ENCODE measurements at regions not wholly inside any gene's neighbourhood (a gene's known extent, or its start where the extent isn't known, plus 50 kb on each side); places are given as distances from the start of the nearest gene placed in this dataset.

DNA sequence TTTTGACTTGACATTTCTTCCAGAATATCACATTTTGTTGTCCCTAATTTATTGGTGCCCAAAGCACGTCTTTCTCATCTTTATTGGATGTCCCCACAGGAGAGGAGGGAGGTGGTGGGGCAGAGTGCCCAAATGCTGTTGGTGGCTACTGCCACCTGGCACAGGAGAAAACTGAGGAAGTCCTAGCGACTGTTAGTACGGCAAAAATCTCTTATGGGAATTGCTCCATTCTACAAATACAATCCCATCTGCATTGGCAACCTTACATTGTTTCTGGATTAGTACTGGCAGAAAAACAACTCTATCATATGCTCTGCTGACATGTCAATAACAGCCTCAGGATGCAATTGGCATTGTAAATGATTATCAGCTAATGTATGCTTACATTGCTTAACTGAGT lies 235.4 kb upstream of the IRAK1BP1 start:
- TF ChIP-seq, protein P1, sequence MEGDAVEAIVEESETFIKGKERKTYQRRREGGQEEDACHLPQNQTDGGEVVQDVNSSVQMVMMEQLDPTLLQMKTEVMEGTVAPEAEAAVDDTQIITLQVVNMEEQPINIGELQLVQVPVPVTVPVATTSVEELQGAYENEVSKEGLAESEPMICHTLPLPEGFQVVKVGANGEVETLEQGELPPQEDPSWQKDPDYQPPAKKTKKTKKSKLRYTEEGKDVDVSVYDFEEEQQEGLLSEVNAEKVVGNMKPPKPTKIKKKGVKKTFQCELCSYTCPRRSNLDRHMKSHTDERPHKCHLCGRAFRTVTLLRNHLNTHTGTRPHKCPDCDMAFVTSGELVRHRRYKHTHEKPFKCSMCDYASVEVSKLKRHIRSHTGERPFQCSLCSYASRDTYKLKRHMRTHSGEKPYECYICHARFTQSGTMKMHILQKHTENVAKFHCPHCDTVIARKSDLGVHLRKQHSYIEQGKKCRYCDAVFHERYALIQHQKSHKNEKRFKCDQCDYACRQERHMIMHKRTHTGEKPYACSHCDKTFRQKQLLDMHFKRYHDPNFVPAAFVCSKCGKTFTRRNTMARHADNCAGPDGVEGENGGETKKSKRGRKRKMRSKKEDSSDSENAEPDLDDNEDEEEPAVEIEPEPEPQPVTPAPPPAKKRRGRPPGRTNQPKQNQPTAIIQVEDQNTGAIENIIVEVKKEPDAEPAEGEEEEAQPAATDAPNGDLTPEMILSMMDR (IDR thresholded peaks at IDR 0.05), result no peak
- no peak for TF ChIP-seq POLR2A (IDR thresholded peaks at IDR 0.05)

Measured in Peyer's patch (tissue), 4 donors.